Endothelial cell of umbilical vein (primary cell): ENCODE measurements at regions not wholly inside any gene's neighbourhood (a gene's known extent, or its start where the extent isn't known, plus 50 kb on each side); places are given as distances from the start of the nearest gene placed in this dataset.

ENCODE experiments used
- BruUV-seq: library from RNA; stranded (reverse); fragments of 400-500 nt; replicated peaks from 2 replicates; lab custom pipeline; 2021; lab: Mats Ljungman, UMichigan
- CTCF ChIA-PET: fragments of 300-600, 350-600 bp; sonication (Branson Sonifier 250); formaldehyde crosslinking; loops from one replicate; lab custom pipeline; 2021; ENCODE audit warnings: antibody characterized with exemption, inconsistent platforms; lab: Charles Lee
- POLR2A ChIA-PET: fragments of 300-600, 350-600 bp; sonication (Branson Sonifier 250); formaldehyde crosslinking; loops from one replicate; lab custom pipeline; 2021; ENCODE audit warnings: antibody characterized with exemption, inconsistent platforms; lab: Charles Lee
- DNase-seq: peaks from one replicate; pipeline ENCODE4 v3.0.0-alpha.2; 2011; ENCODE audit warnings: low read depth, low spot score
- FAIRE-seq: peaks from 2 replicates; lab custom pipeline; 2011; peaks lifted over from hg19 to GRCh38; lab: Jason Lieb, UNC
- H2AFZ ChIP-seq: 2 replicates; pipeline ENCODE4 v1.6.0; 2012; ENCODE audit warnings: low read depth, low read length, control low read depth, inconsistent platforms
- H3K27ac ChIP-seq: 2 replicates; pipeline ENCODE4 v1.5.1; 2011; ENCODE audit warnings: low read depth, mild to moderate bottlenecking, control low read depth, low read length, moderate library complexity; ENCODE audit not compliant: insufficient read depth
- H3K27me3 ChIP-seq, 2 experiments: 2 replicates each; pipeline versions ENCODE4 v1.6.0 to v1.6.1; 2011; ENCODE audit warnings: low read length in 2 of 2, mixed read lengths in 1 of 2; ENCODE audit not compliant: control insufficient read depth in 2 of 2, insufficient read depth in 2 of 2
- H3K36me3 ChIP-seq, 2 experiments: 2 replicates in 1 of 2; 3 replicates in 1 of 2; pipeline ENCODE4 v1.5.1; 2011; ENCODE audit warnings: low read length in 2 of 2, mild to moderate bottlenecking in 1 of 2, moderate library complexity in 1 of 2; ENCODE audit not compliant: control insufficient read depth in 2 of 2, insufficient read depth in 2 of 2; ENCODE audit errors: extremely low read depth in 1 of 2
- H3K4me1 ChIP-seq: 3 replicates; pipeline ENCODE4 v1.5.1; 2011; ENCODE audit warnings: mild to moderate bottlenecking, low read length; ENCODE audit not compliant: control insufficient read depth, insufficient read depth; ENCODE audit errors: extremely low read depth
- H3K4me2 ChIP-seq: 2 replicates; pipeline ENCODE4 v1.6.1; 2011; ENCODE audit warnings: low read length, control low read depth, mixed read lengths; ENCODE audit not compliant: insufficient read depth
- H3K4me3 ChIP-seq, 3 experiments: fragments of 200-600 bp in 1 of 3; sonication (generic), shearing (Covaris generic) in 1 of 3; replicated peaks in 1 of 3; 2 replicates each; pipeline ENCODE4 v1.5.1; 2011 to 2016; ENCODE audit warnings: control low read depth in 3 of 3, low read length in 3 of 3, mild to moderate bottlenecking in 2 of 3, inconsistent platforms in 1 of 3, low read depth in 1 of 3, moderate library complexity in 1 of 3; ENCODE audit not compliant: insufficient read depth in 1 of 3
- H3K79me2 ChIP-seq: 2 replicates; pipeline ENCODE4 v1.6.0; 2012; ENCODE audit warnings: low read length, inconsistent platforms; ENCODE audit not compliant: control insufficient read depth, insufficient read depth
- H3K9ac ChIP-seq: replicated peaks from 2 replicates; pipeline ENCODE3; 2011; ENCODE audit warnings: low read length, control low read depth; ENCODE audit not compliant: insufficient read depth; ENCODE audit errors: extremely low read depth
- H3K9me1 ChIP-seq: replicated peaks from 3 replicates; pipeline ENCODE4 v1.6.0; 2011; ENCODE audit warnings: mild to moderate bottlenecking, low read length; ENCODE audit not compliant: control insufficient read depth, insufficient read depth; ENCODE audit errors: extremely low read depth
- H3K9me3 ChIP-seq: replicated peaks from 2 replicates; pipeline ENCODE4 v1.5.1; 2012; ENCODE audit warnings: low read length, inconsistent platforms; ENCODE audit not compliant: control insufficient read depth, insufficient read depth
- H4K20me1 ChIP-seq: replicated peaks from 2 replicates; pipeline ENCODE3; 2011; ENCODE audit warnings: mild to moderate bottlenecking, low read length; ENCODE audit not compliant: control insufficient read depth, insufficient read depth; ENCODE audit errors: extremely low read depth
- EZH2 ChIP-seq: IDR thresholded peaks from 2 replicates; pipeline ENCODE4 v1.6.1; 2012; ENCODE audit warnings: borderline replicate concordance, low read depth, mild to moderate bottlenecking, moderate library complexity, low read length, inconsistent platforms; ENCODE audit not compliant: severe bottlenecking
- FOS ChIP-seq: IDR thresholded peaks from 2 replicates; pipeline ENCODE4 v1.6.1; 2011; ENCODE audit warnings: mild to moderate bottlenecking, low read length, moderate library complexity, borderline replicate concordance; ENCODE audit not compliant: insufficient read depth
- POLR2A ChIP-seq: IDR thresholded peaks from 2 replicates; pipeline ENCODE4 v1.6.1; 2012; ENCODE audit warnings: low read depth, mild to moderate bottlenecking, control low read depth, low read length
- POLR2AphosphoS5 ChIP-seq: IDR thresholded peaks from 2 replicates; pipeline ENCODE4 v1.6.1; 2012; ENCODE audit warnings: low read depth, mild to moderate bottlenecking, control low read depth, low read length, moderate library complexity; ENCODE audit not compliant: insufficient read depth
- dilution Hi-C: fragments of 300-500 bp; cut with MboI; formaldehyde crosslinking; loops from one replicate; pipeline ENCODE4 v1.15.0; 2019; ENCODE audit warnings: low sequenced_read_pairs; ENCODE audit not compliant: extremely low pct_ligation_motif_present
- intact Hi-C: fragments of 100-400 bp; cut with micrococcal nuclease; formaldehyde crosslinking; loops from one replicate; pipeline ENCODE4 v1.10.0; 2022

GRCh38 chr5:172528440-172528839, 74.1 kb upstream of the SH3PXD2B start:
- TF ChIP-seq FOS (no peak), POLR2AphosphoS5 (no peak), POLR2A (no peak)

GRCh38 chr5:172527559-172527958, 73.2 kb upstream of the SH3PXD2B start:
- H3K4me3 ChIP-seq, result no peak overlapping the region
- ChIA-PET POLR2A (no interaction called here), CTCF (no interaction called here)
- no peaks in the 10 kb centered on the region for H3K79me2 ChIP-seq
- dilution Hi-C loops, result no loop called here
- no peak overlapping the region for H3K27ac ChIP-seq
- H3K36me3 ChIP-seq, result no peaks in the 10 kb centered on the region
- FAIRE-seq (no peak), DNase-seq (no peak)
- no TSS peak for BruUV-seq
- no peak overlapping the region for H3K9ac ChIP-seq
- H3K4me2 ChIP-seq, result no peak overlapping the region
- no peaks in the 10 kb centered on the region for H4K20me1 ChIP-seq
- no peak overlapping the region for H2AFZ ChIP-seq
- no peaks in the 10 kb centered on the region for H3K4me1 ChIP-seq
- no peaks in the 10 kb centered on the region for H3K9me3 ChIP-seq
- no peaks in the 10 kb centered on the region for H3K9me1 ChIP-seq
- H3K27me3 ChIP-seq, result peaks cover 0 to 6% of the 10 kb centered on the region in 2 experiments
- no peak for TF ChIP-seq POLR2AphosphoS5
- TF ChIP-seq EZH2, result no peak
- intact Hi-C loops, result no loop called here

More at GRCh38 chr5:172528440-172528839, 74.1 kb upstream of the SH3PXD2B start:
- POLR2A ChIA-PET, result no interaction called here
- intact Hi-C loops, result no loop called here
- Histone ChIP-seq H3K79me2 (no peaks in the 10 kb centered on the region), H3K9me1 (no peaks in the 10 kb centered on the region), H3K27ac (no peak overlapping the region), H3K27me3 (peaks cover 0 to 6% of the 10 kb centered on the region in 2 experiments), H3K4me3 (no peak overlapping the region), H2AFZ (no peak overlapping the region), H3K9me3 (no peaks in the 10 kb centered on the region), H3K9ac (no peak overlapping the region), H3K36me3 (no peaks in the 10 kb centered on the region), H3K4me2 (no peak overlapping the region), H3K4me1 (no peaks in the 10 kb centered on the region), H4K20me1 (no peaks in the 10 kb centered on the region)
- dilution Hi-C loops, result no loop called here
- CTCF ChIA-PET, result no interaction called here
- FAIRE-seq, result no peak
- DNase-seq, result no peak
- BruUV-seq, result no TSS peak
